Iris pigment epithelial cell (primary cell): ENCODE measurements at regions not wholly inside any gene's neighbourhood (a gene's known extent, or its start where the extent isn't known, plus 50 kb on each side); places are given as distances from the start of the nearest gene placed in this dataset.

Experiments
- DNase-seq: peaks from one replicate; pipeline ENCODE4 v3.0.0-alpha.2; 2011; ENCODE audit warnings: low read depth

DNA sequence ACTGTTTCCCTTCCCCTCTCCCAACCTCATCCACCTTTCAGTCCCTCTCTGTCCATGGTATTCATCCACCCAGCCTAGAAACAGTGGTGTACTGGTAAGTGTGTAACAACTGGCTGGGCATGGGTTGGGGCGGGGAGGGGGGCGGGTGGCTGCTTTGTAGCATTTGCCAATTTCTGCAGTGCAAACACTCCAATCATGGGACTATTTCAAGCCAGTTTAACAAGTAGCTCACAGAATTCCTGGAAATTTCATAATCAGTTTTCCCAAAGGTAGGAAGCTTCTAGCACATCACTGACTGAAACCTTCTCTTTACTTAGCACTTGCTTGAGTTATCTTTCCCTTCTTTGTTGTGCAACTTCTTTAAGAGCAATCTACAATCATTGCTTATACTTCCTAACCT is 100.8 kb upstream of the WASF3 start:
- no peak for DNase-seq

DNA sequence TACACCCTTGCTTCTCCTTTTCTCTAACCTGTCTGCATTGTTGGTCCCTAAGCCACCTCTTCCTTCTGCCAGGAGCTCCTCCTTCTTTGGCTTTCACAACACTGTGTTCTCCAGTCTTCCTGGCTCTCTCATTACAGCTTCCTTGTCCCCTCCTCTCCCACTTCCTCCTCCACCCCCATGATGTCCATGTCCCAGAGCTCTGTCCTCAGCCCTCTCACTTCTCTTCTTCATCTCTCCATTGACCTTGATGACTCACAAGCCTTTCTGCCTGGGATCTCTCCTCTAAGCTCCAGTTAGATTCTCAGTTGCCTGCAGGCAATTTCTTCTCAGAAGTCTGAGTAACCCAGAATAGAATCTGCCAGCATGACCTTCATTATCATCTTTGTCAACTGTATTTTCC is 100.3 kb upstream of the WASF3 start:
- DNase-seq, result peak; percentile 9

DNA sequence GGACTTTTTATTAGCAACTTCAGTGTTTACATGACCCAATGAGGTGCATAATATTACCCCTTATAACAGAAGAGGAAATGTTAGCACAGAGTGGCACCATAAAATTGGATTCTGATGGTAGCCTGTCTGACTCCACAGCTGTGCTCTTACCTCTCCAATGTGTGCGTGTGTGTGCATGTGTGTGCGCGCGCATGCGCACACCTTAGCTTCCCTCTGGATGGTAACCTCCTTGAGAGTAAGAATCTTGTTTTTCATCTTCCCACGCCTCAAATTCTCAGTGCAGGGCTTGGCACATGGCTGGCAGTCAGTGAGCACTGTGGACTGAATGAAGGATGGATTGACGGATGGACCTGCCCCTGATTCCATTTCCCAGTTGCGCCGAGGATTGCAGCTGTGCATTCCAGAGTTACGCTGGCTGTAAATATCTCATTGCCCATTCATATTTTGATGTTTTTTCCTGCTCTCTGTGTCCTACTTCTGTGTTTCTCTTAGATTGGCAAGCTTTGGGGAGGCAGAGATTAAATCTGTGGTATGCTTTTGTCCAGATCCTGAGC is 99.2 kb upstream of the WASF3 start:
- DNase-seq, result no peak

DNA sequence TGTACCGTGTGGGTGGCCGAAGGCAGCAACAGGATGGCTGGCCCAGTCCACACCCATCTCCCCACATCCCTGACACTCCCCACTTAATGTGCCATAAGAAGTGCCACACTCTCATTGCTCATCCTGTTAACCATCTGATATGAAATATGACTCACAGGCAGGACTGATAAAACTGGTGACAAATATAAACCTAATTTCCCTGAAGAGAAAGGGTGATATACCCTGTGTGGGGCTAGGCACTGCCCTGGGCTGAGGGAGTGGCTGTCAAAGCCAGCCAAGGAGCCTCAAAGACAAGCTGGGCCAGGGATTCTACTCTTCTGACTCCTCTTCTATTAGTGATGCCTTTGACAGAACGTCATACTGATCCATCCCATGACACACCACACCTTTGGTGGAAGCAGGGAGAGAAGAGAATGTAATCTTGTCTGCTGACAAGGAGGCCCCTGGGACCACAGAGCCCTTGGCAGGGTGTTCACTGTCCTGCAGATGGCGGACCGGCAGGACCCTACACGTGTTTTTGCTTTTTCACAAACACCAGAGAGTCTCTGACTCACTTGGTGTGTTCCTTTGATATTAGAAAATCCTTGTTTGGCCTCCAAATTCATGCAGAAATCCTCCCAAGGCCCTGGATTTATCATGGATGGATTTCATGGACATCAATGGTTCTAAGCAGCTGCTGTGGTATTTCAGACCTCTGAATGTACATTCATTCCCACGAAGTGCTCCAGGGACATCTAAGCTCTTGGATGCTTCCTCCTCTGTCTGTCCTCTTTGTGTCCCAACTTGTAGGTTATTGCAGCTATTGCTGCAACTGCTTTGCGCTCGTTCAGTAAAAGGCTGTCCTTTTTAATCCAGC is 98.0 kb upstream of the WASF3 start:
- DNase-seq, result no peak

DNA sequence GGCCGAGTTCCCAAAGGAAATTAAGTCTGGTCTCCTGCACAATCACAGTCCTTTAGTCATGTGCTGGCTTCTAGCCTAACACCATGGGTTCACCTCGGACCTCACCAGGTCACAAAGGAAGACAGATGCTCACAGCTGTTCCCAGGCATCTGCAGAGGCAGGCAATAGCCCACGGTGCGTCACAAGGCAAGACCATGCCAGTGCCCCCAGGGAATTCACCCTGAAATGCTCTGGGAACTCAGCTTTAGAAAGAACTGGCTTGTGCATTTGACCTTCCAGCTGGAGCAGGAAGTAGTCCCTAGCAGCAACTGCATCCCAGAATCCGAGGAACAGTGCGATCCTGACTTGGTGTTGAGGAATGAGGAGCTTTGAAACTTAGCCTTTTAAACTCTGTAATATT is 96.8 kb upstream of the WASF3 start:
- no peak for DNase-seq

DNA sequence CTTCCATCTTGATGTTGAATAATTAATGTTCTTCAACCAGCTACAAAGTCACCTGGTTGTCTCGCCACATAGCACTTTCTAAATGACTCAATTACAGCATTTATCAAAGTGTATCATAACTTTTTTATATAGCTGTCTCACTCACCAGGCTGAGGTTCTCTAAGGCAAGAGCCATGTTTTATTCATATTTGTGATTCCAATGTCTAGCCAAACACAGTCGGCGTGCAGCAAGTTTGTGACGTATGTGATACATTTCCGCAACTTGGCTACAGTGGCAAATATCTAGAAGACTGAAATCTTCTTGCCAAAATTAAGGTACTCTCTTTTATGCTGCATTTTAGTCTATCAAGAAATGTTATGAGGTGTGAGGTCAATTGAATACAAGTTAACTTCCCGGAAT is 94.2 kb upstream of the WASF3 start:
- no peak for DNase-seq

DNA sequence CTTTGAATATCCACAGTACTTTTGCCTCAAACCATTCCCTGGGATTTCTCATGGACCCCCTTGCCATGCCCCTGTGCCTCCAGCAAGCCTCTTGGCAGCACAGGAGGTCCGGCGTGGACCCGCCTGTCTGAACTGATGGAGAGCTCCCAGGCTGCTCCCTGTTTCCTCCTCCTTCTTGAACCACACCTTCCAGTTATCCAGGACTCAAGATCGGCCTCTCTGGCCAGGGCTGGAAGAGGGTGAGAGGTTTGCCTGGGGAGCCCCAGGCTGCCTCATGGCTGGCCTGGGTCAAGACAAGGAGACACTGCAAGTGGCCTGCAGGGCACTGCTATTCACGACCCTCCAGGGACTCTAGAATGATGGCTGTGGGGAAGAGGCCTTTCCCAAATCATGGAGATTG is 93.6 kb upstream of the WASF3 start:
- no peak for DNase-seq

DNA sequence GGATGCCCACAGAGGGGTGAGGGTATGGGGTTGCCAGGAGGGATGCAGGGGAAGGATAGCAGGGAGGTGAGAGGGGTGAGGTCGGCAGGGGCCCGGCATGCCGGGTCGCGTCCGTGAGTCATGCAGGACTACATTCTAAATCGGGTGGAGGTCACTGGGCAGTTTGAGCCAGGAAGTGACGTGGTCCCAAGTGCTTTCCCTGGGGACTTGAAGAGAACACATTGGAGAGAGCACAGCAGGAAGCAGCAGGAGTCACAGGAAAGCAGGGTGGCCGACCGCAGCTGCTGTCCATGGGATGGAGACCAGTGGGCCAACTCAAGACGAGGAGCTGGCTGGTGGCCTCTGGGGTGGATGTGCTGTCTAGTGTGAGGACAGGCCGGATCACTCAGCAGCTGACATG is 92.0 kb upstream of the WASF3 start:
- DNase-seq, result no peak

DNA sequence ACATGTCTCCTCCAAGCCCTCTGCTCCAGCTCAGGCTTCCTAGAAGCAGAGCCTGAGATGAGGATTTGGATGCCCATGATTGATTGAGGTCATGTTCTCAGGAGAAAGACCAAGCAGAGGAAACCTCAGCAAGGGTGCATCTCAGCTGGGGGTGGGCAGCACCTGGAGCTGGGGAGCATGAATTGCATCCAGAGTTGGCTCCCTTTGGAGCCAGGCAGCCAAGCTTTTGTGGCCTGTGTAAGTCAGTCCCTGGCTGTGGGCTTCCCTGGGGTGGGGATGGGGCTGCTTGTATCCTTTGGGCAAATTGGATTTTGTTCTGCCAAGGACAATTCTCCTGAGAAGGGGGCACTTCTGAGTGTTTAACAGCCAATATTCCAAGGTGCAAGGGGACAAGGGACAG is 91.5 kb upstream of the WASF3 start:
- DNase-seq, result no peak

DNA sequence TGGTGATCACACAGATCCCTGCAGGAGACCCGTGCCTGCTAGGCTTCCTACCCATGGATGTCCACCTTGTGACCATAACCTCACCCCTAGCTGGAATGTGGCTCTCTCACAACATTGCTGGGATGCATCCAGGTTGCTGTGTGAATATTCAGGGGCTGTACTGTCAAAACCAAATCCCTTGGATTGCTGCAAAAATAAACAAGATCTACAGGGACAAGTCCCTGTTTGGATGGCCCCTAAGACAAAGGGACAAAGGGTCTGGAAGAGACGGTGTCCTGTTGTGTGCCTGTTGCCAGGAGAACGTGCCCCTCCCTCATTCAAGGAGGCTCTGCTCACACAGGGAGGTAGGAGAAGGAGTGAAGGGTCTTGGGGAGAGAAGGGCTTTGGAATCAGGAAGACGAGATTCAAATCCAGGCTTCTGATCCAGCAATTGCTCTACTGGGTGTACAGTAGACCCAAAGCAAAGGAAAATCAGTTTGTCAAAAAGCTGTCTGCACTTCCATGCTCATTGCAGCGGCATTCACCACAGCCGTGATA is 89.2 kb upstream of the WASF3 start:
- DNase-seq, result no peak

DNA sequence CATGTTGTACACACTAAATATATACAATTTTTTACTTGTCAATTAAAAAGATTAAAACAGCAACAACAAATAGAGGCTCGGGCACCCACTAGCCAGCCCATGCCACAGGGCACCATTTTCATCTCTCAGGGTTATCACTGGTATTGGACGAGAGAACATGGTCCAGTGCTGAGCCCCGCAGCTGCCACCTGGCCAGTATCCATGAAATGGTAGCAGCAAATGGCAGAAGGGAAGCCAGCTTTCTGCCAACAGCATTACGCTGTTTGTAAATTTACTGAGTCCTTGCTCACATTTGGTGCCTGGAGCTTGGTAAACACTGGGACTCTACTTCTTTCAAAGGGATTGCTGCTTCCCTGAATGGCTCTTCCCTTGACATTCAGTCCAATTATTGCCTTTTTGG is 87.9 kb upstream of the WASF3 start:
- no peak for DNase-seq

DNA sequence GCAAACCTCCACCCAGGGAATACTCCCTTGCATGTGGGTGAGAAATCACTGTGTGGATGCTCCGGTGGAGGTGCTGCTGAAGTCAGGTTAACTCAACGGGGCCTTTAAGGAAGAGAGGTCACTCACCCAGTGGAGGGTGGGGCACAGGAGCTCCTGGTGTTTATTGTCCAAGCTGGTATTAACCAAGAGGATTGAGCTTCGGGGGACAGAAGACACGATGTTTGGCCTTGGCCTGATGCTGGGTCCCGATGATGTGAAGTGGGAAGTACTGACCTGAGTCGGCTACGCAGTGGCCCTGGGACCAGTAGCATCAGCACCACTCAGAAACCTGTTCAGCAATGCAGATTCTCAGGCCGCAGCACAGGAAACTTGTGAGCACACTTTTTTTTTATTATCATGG is 85.7 kb upstream of the WASF3 start:
- no peak for DNase-seq

DNA sequence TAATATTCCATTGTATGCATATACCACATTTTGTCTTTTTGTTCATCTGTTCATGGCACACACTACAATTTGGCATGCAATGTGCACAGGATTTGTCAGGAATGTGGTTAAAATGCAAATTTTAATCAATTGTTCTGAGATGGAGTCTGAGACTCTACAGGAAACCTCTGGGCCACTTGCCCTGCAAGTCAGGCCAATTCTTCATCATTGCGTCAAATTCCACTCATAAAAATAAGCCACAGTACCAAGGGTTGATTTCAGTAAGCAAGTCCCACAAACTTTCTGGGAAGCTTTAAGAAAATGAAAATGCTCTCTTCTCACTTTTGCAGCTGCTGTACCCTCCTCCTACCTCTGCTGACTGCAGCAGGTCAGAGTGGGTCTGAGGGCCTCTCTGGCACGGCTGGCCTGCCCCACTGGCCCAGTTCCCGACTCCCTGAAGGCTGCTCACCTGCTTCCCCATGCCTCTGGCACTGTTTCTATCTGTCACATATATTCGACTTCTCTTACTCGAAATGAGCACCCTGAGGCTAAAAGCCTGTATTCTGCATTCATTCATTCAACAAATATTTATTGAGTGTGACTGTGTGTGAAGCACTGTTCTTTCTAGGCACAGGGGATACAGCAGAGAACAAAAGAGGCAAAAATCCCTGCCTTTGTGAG is 83.8 kb upstream of the WASF3 start:
- DNase-seq, result no peak

DNA sequence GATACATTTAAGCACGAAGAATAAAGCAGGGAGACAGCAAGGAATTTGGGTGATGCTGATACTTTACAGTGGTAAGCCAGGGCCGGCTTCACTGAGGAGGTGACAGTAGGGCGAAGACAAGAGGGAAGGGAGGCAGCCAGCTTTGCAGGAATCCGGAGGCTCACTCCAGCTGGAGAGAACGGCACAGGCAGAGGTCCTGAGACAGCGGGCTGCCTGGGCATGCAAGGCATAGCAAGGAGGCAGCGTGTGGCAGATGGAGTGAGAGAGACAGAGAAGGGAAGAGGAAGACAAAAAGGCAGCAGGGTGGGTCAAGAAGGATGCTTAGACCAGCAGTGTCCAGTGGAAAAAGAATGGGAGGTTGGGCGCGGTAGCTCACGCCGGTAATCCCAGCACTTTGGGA is 83.2 kb upstream of the WASF3 start:
- no peak for DNase-seq

DNA sequence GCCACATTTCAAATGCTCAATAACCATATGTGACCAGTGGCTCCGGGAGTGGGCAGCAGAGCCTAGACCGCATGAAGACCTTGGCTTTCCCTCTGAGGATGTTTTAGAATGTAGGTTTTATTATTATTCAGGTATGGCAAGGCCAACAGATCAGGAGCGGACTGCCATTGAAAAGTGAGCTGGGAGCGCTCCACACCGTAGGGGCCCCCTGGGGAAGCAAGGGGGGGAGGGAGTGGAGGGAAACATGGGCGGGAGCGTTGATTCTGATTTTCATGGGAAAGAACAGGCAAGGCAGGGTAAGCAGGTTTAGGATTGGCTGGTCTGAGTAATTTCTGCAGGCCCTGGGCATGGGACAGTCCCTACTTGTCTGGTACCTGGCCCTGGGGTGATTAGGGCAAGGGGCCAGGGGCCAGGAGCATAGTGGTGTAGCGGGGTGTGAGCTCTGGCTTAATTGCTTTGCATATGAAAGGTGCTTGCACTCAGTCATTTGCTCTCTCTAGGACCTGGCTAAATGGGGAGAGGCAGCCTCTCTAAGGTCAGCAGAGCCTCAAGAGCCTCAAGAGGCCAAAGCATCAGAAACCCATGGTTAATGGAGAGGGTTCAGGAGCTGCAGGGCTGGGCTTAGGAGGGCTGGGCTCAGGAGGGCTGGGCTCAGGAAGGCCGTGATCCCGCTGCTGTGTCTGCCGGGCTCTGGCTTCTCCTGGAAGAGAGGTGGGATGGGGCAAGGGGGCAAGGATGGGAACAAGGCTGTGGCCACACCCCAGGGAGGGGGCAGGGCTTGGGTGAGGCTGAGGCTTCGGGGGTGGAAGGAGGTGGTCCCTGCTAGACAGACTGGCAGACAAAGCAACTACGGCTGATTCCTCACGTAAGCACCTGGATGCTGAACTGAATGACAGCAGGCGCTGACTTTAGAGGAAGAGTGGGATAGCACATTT is 82.0 kb upstream of the WASF3 start:
- DNase-seq, result no peak

DNA sequence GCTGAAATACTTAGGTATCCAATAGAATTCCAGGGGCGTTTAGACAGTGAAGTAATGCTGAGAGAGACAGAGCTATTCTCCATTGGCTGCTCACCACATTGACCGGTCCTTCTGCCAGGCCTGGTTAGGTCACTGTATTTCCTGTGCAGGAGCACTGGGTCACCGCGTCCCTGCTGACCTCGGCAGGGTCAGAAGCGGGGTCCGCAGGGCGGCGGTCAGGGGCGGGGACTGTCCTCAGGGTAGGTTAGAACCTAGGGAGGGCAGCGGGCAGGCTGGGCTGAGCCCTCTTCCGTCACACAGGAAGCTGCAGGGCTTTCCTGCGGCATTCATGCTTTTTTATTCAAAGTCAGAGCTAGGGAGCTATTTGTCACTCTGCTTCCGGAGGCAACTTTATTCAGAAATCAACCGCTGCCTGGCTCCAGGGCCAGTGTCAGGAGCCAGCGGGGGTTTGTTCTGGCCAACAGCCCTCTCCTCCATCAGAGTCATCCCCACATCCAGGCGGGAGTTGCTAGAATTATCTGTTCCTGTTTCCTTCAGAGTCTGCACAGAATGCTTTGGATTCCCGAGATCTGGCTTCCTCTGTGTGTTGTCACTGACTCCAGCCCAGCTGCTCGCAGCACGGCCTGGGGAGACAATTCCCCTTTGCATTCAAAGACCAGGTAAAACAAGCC is 81.2 kb upstream of the WASF3 start:
- peak; percentile 33 for DNase-seq

DNA sequence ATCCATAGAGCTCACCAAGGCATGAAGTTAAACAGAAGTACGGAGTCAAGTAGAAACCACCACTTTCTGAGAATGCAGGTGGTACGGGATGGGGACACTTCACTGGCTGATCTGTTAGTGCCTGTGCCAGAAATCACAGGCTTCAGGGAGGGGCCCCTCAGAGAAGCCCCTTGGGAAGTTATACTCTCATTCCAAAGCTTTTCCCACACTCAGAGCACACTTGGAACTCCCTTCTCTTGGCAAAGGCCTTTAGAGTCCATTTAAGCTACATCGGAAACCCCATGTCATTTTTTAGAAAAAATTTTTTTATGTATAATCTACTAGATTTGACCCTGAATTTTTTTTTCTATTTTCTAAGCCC is 80.7 kb upstream of the WASF3 start:
- DNase-seq, result no peak

DNA sequence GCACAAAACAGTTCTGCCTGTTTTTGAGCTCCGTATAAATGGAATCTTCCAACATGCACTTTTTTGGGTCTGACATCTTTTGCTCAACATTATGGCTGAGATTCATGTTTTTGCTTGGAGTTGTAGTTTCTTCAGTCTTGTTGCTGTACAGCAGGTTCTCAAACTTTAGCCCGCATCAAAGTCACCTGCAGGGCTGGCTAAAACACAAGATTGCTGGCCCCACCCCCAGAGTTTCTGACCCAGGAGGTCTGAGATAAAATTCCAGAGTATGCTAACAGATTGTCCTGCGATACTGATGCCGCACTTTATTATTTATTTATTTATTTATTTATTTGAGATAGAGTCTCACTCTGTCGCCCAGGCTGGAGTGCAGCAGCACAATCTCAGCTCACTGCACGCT is 79.8 kb upstream of the WASF3 start:
- DNase-seq, result no peak

DNA sequence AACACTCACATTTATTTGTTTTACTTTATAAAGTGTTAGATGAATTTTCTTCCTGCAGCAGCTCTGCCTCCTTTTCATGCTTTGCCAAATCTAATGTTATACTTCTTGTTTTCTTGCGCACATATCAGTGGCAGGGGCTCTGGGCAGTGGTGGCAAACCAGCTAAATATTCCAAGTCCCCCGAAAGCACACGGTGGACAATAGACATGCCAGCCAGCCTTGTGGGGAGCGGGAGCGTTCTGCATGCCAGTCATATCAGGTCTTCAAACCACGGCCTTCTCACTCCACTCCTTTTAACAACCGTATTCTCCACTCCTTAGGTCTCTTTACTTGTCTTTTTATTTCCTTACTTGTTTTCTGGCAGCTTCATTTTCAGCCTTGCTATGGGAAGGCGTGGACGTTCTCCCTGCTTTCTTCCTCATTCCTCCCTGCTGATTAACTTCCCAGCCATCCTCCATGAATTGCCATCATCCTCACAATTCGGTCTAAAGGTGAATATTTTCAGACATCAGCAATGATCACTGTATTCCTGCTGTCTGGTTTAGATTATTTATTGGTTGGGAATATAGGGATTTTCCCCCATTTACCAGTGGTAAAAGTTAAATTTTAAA is 77.1 kb upstream of the WASF3 start:
- peak; percentile 44 for DNase-seq

DNA sequence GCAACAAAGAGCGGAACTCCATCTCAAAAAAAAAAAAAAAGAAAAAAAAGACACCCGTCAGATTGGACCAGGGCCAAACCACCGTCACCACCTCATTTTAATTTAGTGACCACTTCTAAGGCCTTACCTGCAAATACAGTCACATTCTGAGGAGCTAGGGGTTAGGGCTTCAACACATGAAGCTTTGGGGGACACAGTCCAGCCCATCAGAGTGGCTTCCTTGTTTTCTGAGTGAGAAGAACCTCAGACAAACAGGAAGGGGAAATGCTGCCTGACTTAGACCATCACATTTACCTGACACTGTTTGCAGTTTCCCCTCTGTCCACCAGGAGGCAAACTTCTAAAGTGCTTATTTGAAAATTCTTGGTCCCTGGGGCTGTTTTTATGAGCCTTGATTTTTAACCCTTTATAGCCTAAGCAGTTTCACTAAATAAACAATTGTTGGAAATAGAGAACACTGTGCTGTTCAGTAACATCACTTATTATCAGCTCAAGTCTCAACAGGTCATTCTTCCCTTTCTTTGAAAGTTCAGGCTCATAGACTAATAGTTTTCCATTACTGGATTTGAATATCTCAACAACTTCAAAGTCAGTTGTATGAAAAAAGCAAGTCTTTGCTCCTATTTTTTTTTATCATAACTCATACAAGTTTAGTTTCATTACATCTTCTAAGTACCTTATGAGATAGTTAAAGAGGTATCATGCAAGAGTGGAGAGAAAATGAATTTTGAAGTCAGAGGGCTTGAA is 74.9 kb upstream of the WASF3 start:
- DNase-seq, result peak; percentile 72

DNA sequence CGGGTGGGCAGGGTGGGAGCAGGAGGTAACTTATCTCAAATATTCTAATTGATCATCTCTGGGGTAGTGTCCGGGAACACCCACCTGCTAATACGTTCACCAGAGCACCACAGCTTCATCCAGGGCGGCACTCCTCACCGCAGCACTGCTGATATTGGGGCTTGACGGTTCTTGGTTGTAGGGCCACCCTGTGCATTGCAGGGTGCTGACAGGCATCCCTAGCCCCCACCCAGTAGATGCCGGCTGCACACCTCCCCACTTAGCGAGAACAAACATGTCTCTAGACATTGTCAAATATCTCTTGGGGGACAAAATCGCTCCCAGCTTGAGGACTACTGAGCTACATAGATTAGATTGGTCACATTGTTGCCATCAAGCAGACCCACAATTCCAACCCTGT is 73.9 kb upstream of the WASF3 start:
- no peak for DNase-seq
